Stimulated activated CD4-positive, alpha-beta T cell treated with anti-CD3 and anti-CD28 coated beads, Interleukin-12 subunit alpha, Interleukin-12 subunit beta, amount 100 ng/mL, for 24 hours (primary cell): ENCODE measurements at regions not wholly inside any gene's neighbourhood (a gene's known extent, or its start where the extent isn't known, plus 50 kb on each side); places are given as distances from the start of the nearest gene placed in this dataset.

ENCODE experiments used
- DNase-seq, 2 experiments: peaks; one replicate each; pipeline ENCODE4 v3.0.0-alpha.2; 2020; ENCODE audit warnings: low read depth in 2 of 2

DNA sequence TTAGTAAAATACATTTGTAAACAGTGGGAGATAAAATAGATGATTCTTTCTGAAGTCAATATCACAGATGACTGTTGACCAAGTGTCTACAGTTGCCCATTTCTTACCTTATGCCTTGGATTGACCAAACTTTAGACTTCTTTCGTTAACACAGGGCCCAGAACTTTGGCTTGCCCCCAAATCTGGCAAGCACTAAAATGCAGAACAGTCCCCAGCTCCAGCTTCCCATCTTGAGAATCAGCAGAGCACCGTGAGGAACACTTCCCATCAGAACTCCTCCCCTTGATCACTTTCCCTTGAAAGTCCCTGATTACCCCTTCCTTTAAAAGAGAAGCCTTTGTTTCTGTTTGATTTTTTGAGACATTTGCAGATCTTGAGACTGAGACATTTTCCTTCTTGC, 1039.9 kb downstream of the TLE1 start:
- no peak for DNase-seq

DNA sequence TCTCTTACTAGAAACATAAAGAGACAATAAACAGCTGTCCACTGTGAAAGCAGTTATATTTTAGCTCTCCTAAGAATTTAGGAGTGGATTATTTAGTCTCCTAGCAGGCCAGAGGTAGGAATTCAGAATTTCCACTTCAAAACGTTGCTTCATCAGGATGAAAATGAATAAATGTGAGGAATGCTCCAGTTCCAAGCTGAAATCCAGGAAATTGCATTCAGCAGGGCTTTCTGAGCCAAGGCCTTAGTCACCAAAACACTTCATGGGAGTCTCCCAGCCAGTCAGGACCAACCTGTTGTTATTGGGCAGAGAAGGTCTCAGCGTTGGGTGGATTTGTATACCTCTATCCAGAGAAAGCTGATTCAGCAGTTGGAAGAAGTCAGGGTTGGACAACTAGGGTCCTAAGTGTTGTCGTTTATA, 1040.3 kb downstream of the TLE1 start:
- DNase-seq, result no peak

DNA sequence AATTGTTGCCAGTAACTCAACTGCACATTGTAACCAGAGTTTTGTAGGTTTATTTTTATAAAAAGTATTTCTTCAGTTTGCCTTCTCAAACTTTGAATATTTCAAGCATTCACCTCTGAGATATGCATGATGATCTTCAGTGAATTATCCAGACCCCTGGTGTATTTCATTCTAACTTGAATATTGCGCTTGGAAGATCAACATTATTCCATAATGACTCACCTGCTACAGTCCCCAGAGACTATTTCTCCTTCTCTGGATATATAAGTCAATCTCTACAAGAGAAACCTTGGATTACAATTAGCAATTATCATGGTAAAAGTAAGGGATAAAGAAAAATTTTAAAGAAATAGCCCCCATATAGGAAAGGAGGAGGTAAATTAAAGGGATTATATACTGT, 1041.0 kb downstream of the TLE1 start:
- no peak for DNase-seq

DNA sequence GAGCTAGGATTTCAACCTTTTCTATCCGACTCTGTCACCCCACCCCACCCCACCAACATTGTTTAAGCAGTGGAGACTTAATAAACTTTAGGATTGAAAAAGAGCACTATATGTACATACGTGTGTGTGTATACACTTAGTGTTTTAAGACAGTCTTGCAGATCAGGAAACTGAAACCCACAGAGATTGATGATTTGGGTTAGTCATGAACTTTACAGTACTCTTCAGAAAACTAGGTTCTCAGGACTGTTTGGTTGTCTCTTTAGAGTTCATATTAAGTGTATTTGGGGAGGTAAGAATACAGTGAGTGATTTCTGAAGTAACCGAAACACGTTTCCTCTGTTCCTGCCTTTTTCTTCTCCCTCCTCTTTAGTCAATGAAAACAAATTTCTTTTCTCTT, 1043.1 kb downstream of the TLE1 start:
- DNase-seq, result no peak

DNA sequence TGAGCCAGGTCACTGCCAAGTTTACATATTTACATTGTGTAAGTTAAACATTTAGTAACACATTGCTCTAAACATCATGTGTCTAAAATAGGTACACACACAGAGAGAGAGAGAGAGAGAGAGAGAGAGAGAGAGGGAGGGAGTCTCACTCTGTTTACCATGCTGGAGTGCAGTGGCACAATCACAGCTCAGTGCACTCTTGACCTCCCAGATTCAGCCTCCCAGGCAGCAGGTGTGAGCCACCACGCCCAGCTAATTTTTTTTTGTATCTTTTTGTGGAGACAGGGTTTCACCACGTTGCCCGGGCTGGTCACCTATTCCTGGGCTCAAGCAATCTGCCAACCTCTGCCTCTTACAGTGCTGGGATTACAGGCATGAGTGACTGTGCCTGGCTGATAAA, 1045.3 kb downstream of the TLE1 start:
- no peak for DNase-seq

DNA sequence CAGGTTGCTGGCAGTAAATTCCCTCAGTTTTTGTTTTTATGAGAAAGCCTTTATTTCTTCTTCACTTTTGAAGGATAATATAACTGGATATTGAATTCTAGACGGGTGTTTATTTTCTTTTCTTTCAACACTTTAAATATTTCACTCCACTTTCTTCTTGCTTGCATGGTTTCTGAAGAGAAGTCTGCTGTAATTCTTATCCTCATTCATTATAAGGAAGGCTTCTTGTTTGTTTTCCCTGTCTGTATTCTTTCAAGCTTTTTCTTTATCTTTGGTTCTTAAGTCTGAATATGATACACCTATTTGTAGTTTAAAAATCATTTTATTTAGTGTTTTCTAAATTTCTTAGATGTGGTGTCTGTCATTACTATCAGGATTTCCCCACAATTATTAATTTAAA, 1054.3 kb downstream of the TLE1 start:
- DNase-seq, result no peak

DNA sequence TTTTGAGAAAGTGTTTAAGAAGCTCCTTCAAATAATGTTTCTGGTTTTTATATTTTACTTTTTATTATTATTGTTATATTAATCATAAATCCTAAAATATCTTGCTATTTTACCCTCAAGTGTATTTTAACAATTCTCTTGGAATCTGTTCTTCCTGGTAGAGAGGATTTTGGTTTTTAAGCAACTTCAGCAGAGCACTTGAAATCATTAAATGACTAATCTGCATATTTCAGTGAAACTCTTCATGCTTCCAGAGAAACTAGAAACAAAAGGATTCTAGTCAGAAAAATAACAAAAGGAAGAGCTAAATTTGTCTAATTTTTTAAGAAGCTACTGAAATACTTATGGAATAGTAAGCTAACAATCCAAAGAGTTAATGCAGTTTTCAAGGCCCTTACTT, 1057.3 kb downstream of the TLE1 start:
- DNase-seq, result no peak

DNA sequence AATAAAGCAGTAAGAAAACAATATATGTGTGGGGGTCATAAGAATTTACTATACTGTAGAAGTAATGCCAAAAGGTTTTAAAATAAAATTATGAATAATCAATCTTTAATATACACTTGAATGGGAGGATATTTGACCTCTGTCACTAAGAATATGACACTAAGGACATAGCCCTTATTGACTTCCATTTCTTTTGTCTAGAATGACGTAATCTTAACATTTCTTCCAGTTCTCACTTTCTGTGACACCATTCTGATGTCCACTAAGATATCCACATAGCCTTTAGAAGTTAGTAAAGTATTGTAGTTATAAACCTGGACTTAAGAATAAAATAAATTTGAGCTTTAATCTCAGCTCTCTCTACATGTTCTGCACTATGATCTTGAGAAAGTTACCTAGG, 1050.7 kb downstream of the TLE4 start:
- DNase-seq, result no peak

DNA sequence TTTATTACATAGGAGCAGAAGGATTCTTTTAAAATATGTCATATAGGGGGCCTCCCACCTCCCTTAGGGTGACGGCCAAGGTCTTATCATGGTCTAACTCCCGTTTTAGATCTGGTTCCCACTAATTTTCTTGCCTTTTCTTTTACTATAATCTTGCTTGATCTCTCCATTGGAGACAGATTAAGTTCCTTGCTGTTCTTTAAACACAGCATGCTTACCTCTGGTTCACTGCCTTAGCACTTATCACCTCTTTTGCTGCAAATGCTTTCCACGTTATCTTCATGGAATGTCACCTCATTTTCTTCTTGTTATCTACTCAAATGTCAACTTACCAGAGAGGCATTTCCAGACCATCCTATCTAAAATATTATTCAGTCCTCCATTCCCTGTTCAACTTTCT, 1047.6 kb downstream of the TLE4 start:
- no peak for DNase-seq

DNA sequence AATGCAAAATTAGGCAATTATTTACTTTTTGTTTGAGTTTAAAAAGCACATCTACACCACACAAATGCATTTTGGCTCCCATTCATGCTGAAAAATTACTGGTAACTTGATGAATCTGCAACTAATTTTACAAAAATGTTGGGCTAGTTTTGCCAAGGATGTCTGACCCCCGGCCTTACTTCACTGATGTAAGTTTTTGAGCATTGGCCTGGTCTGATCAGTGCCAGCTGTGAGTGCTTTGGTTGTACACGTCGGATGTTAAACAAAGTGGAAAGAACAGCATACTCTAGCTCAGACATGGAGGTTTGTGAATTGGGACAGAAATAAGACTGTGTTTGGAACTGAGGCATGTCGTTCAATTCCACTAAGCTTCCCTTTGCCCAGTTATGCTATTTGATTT, 1044.2 kb downstream of the TLE4 start:
- no peak for DNase-seq

DNA sequence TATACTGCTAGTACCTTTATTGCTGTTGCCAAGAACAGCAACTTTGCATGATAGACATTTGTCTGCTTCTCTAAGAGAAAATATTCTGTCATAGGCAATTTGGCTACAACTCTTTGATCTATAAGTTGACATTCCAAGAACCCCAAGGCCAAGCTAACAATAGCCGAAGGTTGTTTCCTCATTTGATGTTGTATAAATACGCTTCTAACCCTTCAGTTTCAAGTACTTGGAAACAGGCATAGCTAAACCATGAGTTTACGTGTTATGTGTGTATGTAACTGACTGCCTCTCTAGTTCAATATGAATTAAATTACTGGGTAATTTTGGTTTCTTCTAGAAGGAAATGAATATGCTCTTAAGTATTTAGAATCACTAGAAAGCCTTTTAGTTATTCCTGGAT, 1034.0 kb downstream of the TLE4 start:
- DNase-seq, result no peak

DNA sequence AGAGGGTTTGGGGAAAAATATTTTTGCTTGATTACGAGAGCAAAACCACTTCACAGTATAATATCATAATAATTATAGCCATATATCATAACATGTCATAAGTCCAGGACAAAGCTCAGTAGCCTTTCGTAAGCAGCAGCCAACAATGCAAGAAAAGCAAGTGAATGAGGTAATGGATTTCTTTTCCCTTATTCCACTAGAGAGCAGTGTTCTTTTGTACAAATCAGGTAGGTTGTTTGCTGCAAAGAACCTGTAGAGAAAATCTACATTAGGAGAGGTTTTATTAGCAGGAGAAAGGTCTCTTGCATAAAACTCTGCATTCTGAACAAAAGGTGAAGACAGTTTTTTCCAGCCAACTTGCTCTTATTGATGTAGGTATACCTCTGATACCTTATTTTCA, 1033.4 kb downstream of the TLE4 start:
- no peak for DNase-seq

DNA sequence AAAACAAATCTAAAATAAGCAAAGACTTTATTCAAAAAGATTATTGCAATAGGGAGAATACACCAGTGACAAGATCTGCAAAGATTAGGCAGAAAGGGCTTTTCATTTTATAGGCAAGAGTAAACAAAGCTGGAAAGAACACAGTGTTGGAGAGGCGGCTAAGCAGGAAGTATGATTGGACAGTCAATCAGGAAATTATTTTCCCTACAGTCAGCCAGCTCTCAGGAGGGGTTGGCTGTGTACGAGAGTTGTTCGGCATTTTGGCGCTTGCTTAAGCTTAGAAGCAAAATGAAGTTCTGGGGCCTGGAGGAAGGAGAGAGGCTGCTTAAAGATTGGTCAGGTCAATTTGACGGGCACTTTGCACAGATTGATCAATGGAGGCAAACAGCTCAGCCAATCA, 1030.5 kb downstream of the TLE4 start:
- no peak for DNase-seq

DNA sequence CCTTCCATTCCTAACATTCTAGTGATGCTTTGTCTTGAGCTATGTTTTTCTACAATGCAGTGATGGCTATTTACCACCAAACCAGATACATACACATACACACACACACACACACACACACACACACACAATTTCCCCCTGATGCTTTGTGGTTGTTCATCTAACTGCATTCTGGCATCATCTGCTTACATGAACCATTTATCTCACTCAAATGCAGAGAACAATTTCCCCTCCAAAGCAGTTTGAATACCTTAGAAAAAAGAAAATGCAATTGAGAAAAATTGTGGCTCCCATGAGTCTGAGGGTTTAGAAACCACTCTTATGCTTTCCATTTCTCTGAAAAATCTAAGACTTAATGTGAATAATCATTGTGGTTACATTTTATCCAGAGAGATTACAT, 1024.8 kb downstream of the TLE4 start:
- no peak for DNase-seq

DNA sequence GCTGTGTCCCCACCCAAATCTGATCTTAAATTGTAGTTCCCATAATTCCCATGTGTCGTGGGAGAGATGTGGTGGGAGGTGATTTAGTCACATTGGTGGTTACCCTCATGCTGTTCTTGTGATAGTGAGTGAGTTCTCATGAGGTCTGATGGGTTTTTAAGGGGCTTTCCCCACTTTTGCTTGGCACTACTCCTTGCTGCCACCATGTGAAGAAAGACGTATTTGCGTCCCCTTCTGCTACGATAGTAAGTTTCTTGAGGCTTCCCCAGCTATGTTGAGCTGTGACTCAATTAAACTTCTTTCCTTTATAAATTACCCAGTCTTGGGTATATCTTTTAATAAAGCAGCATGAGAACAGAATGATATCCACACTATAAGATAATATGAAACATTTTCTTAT, 1023.4 kb downstream of the TLE4 start:
- no peak for DNase-seq

DNA sequence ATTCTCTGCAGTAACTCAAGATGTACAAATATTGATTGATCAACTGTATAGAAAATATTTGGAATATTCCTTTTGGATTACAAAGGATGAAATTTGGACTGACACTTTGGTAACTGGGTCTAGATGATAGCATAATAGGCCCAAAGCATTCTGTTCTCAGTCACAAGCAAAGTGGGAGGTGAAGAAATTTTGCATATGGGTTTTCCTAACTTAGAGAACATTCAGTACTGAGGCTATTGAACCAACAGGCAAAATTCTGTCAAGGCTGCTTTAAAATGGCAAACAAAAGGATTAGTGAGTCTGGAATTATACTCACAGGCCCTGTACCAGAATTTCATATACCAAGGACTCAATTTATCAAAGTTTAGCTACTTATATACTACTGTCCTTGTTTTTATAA, 1020.6 kb downstream of the TLE4 start:
- no peak for DNase-seq

DNA sequence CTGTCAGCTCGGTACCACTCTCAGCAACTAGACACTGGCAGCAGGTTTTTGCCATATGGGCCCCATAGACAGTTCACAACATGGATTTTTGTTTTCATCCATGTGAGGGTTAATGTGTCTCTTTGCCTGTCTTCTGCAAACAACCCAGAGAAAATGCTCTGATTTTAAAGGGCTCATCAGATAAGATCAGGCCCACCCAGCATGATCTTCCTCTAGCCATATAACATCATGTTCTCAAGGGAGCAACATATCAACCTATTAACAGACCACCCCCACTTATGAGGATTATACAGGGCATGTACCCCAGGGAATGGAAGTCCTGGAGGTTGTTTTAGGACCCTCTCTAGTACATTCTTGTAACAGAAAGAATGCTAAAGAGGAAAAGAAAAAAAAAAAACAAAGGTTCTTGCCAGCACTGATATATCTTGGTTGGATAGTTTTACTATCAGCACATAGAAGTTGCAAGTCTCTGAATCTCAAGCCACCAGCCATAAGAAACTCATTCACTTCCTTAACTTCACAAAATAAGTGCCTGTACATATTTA, 1015.1 kb downstream of the TLE4 start:
- no peak for DNase-seq

DNA sequence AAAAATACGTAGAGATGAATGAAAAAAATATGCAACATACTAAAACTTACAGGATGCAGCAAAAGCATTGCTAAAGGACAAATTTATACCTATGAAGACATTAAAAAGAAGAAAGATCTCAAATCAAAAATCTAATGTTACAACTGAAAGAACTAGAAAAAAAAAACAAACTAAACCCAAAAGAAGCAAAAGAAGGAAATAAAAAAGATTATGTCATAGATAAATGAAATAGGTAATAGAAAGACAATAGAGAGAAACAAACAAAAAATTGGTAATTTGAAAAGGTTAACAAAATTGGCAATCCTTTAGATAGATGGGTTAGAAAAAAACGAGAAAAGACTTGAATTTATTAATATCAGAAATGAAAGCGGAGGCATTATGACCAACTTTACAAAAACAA, 1000.2 kb downstream of the TLE4 start:
- DNase-seq, result no peak

DNA sequence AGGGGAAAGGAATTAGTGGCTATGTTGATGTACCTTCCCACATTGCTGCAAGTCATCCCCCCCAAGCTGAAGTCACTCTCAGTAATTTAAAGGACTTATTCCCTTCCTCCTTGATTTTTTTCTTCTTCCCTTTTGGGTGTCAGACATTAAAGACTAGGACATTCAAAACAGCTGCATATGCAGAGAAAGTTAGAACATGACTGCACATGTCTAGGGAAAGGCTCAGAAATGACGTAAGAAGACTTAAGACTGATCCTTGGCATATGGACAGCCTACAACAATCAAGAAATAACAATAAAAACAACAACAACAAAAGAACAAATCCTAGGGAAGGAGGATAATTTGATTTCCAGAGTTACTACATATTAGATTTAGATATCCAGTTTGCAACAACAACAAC, 997.5 kb downstream of the TLE4 start:
- DNase-seq, result no peak

DNA sequence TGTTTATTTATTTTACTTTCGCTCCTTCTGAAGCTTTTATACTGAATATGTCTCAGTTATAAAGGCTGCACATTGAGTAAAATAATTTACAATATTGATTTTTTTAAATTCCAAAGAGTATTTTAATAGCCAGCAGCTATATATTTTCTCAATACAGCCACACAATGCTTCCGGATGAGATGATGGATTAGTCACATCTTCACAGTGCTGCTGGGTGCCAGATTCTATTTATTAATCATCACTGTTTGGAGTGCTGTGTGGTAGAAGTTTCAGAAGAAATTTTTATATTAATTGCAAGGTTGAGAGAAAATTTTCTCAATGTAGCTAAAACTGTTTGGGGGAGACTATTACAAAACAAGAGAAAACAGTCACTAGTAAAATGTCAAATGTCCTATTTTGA, 989.8 kb downstream of the TLE4 start:
- no peak for DNase-seq

DNA sequence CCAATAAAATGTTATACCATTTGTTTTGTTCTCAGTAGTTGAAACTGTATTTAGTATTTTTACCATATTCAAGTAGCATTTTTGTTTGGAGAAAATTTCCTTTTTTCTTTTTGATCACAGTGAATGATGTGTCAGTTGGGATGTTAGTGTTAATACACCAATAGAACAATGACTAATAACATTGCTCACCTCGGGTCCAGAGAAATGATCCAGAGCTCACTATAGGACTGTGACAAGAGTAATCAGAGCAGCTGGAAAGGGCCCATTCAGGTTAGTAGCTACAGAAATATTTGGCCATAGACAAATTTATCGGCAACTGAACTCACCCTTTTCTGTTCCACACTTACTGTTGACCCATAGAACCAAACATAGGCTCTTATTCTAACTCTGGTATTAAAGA, 989.2 kb downstream of the TLE4 start:
- DNase-seq, result no peak

DNA sequence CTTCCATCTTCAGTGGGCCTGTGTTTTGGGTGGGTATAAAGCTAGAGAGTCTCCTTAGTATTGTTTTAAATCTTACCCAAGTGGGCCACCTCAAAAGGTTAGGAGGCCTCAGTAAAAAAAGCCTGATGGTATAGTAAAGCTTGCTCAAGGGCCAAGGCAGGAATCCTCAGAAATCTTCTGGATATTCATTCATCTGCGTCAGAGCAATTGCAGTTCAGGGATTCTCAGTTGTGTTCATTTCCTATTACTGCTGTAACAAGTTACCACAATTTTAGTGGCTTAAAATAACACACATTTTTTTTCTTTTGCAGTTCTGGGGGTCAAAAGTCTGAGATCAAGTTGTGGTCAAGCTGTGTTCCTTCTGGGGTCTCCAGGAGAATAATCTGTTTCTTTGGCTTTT, 985.5 kb downstream of the TLE4 start:
- no peak for DNase-seq

DNA sequence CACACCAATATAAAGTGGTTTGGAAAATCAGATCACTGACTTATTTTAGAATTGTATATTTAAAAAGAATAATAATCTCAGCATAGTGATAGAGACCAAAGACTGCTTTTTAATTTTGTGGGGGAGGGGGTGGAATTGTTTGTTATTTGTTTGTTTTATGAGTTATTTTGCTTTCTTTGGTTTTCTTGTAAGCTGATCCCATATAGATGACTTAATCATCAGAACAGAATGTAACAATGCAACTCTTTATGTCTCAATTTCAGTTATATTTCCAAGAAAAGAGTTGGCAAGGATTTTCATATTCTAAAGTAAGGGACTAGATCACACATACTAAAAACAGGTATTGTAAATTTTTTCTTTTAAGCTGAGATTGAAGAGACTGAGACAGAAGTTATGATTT, 984.9 kb downstream of the TLE4 start:
- DNase-seq, result no peak

DNA sequence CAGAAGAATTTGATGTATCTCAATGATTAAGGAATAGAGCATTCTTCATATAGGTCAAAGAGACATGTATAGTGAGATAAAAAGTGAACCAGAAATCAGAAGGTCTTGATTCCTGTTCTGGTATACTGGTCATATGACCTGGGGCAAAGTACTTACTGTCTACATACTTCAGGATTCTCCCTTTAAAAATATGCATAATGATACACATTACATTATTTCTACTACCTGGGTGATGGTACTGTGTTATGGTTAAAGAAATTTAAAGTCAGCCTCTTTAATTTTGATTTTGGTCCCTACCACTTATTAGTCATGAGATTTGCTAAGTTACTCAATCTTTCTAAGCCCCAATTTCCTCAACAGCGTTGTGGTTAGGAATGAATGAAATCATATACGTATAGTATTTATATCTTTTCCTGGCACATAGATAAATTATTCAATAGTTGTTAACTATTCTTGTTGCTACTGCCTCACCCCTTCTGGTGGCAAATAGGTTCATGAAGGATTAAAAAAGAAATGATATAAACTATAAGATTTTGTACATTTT, 984.1 kb downstream of the TLE4 start:
- no peak for DNase-seq

DNA sequence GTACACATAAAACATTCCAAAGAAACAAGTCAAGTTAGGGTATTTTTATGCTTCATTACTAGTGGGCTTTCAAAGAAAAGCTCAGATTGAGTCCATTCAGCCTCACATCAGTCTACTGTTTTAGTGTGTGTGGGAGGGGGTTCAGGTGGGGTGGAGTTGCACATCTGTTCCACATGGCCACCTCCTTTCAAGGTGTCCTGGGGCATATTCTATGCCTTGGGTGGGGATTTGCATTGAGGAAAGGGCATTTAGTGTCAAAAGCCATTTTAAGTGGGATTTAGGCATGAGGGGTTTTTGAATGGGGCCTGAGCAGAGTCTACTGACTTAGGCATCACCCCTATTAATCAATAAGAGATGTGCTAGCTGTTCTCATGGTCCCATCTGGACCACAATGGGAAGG, 983.1 kb downstream of the TLE4 start:
- no peak for DNase-seq
